NCI-H82 (cell line): ENCODE measurements at regions not wholly inside any gene's neighbourhood (a gene's known extent, or its start where the extent isn't known, plus 50 kb on each side); places are given as distances from the start of the nearest gene placed in this dataset.
"Not testable (repeated sequence)": the region's sequence is repeated elsewhere in the genome, so short reads cannot be mapped to it uniquely, and the experiment has no call there.

Experiments
- DNase-seq: peaks from one replicate; lab custom pipeline; 2025; lab: John Stamatoyannopoulos, UW

GRCh38 chr2:89756616-89757015, 1065.1 kb downstream of the RPIA start:
- not testable (repeated sequence) for DNase-seq

GRCh38 chr2:89758332-89759026, 1067.0 kb downstream of the RPIA start:
- DNase-seq: not testable (repeated sequence)

DNA sequence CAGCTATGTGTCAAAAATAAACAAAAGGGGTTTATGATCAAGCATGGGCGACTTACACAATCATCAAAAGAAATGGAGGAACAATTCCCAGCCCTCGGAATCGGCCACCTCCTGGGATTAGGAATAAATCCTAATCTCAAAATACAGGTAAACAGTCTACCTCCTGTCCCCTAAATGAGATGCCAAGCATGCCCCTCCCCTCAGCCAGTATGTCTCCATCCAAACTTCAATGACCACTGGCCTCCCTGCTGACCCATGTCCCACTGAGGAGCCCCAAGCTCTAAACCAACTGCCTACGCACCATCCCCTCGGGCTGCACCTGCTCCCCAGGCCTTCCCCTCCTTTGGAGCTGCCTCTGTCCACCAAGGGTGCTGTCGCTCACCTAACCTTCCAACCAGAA, 1069.3 kb downstream of the RPIA start:
- DNase-seq: not testable (repeated sequence)

- not testable (repeated sequence) for DNase-seq
Observed at GRCh38 chr2:89761171-89761570, 1069.7 kb downstream of the RPIA start.

DNA sequence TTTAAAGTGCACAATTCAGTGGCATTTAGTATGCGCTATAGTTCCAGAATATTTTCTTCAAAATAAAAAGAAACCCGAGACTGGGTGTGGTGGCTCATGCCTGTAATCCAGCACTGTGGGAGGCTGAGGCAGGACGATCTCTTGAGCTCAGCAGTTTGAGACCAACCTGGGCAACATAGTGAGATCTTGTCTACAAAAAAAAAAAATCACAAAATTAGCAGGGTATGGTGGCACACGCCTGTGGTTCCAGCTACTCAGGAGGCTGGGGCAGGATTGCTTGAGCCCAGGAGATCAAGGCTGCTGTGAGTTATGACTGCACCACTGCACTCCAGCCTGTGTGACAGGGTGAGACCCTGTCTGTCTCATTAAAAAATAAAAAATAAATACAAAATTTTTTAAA, 1070.4 kb downstream of the RPIA start:
- not testable (repeated sequence) for DNase-seq

DNA sequence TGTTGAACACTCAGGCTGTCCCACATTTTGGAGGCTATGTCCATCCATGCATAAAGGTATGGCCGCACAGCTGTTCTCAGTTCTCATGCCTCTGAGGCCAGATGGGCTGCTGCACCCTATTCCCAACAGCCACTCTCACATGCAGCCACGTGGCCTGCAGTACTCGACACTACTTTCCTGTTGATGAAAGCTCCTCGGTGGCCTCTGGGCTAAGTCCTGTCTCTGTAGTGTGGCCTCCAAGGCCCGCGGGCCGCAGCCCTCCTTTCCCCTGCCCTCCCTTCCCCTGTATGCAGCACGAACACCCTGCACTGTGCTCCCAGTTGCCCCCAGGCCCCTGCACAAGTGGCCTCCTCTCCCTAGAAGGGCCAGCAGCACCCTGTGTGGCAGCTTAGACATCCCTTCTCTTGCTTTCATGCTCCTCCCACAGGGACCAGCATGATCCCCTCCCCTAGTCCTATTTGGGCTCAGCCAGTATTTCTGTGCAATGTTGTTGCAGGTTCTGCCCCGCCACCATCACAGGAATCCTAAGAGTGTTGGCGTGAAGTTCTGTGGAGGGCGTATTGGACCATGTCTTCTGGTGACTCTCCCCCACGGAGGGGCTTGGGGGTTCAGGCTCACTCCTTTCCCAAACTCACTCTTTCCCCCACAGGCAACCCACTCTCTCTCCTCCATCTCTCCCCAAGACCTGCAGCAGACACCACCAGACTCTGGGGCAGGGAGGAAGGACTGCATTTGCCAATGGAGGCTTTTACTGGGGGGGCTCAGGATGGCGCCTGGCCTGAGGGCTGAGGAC, 1071.2 kb downstream of the RPIA start:
- not testable (repeated sequence) for DNase-seq

GRCh38 chr2:89763254-89763580, 1071.7 kb downstream of the RPIA start:
- no peak for DNase-seq

- DNase-seq: no peak
Observed at GRCh38 chr2:89763581-89764485, 1072.4 kb downstream of the RPIA start.

DNA sequence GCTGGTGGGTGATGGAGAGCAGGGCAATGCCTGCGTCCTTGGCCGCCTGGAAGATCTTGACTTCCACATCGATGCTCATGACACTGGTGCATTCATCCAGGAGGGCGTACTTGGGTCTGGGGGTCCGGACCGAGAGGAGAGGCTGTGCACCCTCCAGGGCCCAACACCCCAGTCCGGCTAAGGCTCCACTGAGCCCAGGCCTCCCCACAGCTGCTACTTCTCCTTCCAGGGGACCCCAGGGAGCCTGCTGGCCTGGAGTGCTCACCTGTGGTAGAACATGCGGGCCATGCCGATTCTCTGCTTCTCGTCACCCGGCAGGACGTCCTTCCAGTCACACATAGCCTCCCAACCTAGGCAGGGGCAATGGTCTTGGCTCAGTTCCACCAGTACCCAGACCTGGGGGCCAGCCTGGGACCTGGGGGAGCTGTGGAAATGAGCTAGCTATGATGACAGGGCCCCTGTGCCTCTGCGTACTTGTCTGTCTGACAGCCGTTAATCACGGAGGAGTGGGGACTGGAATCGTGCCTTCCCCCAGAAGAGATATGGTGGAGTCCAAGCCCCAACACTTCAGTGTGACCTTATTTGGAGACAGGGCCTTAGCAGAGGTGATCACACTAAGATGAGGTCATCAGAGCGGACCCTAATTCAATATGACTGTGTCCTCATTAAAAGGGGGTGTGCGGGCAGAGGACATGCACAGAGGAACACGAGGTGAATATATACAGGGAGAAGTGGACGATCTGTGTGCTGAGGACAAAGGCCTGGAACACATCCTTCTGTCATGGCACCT, 1073.3 kb downstream of the RPIA start:
- not testable (repeated sequence) for DNase-seq

GRCh38 chr2:89765361-89765718, 1073.9 kb downstream of the RPIA start:
- DNase-seq: not testable (repeated sequence)

- not testable (repeated sequence) for DNase-seq
Observed at GRCh38 chr2:89766141-89766990, 1074.9 kb downstream of the RPIA start.

- not testable (repeated sequence) for DNase-seq
Observed at GRCh38 chr2:89767058-89767457, 1075.6 kb downstream of the RPIA start.

- no peak for DNase-seq
Observed at GRCh38 chr2:89767572-89768435, 1076.3 kb downstream of the RPIA start.

DNA sequence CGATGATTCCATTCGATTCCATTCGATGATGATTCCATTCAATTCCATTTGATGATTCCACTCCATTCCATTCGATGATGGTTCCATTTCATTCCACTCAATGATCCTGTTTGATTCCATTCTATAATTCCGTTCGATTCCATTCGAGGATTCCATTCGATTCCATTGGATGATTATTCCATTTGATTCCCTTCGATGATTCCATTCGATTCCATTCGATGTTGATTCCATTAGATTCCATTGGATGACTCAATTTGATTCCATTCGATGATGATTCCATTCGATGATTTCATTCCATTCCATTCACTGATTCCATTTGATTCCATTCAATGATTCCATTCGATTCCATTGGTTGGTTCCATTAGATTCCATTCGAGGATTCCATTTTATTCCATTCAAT, 1084.4 kb downstream of the RPIA start:
- no peak for DNase-seq

GRCh38 chr2:89780318-89780717, 1088.8 kb downstream of the RPIA start:
- DNase-seq: no peak

DNA sequence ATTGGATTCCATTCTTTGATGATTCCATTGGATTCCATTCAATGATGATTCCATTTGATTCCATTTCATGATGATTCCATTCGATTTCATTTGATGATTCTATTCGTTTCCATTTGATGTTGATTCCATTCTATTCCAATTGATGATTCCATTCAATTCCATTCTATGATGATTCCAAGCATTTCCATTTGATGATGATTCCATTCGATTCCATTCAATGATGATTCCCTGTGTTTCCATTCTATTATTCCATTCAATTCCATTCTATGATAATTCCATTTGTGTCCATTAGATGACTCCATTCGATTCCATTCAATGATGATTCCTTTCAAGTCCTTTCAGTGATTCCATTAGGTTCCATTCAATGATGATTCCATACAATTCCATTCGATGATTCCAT, 1090.5 kb downstream of the RPIA start:
- DNase-seq: no peak

- DNase-seq: no peak
Observed at GRCh38 chr2:89784960-89785359, 1093.5 kb downstream of the RPIA start.

GRCh38 chr2:89785528-89785927, 1094.1 kb downstream of the RPIA start:
- DNase-seq: not testable (repeated sequence)

DNA sequence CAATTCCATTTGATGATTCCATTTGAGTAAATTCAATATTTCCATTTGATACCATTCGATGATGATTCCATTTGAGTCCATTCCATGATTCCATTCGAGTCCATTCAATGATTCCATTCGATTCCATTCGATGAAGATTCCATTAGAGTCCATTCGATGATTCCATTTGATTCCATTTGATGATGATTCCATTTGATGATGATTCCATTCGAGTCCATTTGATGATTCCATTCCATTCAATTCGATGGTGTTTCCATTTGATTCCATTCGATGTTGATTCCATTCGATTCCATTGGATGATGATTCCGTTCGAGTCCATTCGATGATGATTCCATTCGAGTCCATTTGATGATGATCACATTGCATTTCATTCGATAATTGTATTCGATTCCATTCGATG, 1095.2 kb downstream of the RPIA start:
- DNase-seq: not testable (repeated sequence)

DNA sequence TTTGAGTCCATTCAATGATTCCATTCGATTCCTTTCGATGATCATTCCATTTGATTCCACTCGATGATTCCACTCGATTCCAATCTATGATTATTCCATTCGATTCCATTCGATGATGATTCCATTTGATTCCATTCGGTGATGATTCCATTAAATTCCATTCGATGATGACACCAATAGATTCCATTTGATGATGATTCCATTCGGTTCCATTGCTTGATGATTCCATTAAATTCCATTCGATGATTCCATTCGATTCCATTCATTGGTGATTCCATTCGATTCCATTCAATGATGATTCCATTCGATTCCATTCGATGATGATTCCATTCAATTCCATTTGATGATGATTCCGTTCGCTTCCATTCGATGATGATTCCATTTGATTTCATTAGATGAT, 1104.1 kb downstream of the RPIA start:
- not testable (repeated sequence) for DNase-seq
